ENCODE measurements at regions not wholly inside any gene's neighbourhood (a gene's known extent, or its start where the extent isn't known, plus 50 kb on each side); places are given as distances from the start of the nearest gene placed in this dataset.

GRCh38 chrX:120819126-120819525, 56.5 kb downstream of the CT47B1 start:
- no peak for DNase-seq (ENCODE audit: low spot score)

DNA sequence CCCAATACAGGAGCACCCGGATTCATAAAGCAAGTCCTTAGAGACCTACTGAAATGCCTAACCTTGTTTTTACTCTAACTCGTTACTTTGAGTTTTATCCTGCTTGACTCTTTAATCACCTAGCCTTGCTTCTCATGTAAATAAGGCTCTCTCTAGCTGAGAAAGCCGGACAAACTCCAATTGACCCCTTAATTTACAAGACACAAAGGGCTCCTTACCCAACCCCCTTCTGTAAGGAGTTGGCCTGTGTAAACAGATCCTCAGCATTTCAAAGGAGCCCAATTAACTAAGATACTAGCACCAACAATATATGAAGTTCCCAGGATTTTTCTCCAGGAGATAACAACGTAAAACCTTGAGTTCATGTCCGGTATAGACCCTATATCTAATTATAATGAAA, 61.7 kb downstream of the CT47B1 start:
- DNase-seq (ENCODE audit: low spot score), result no peak

DNA sequence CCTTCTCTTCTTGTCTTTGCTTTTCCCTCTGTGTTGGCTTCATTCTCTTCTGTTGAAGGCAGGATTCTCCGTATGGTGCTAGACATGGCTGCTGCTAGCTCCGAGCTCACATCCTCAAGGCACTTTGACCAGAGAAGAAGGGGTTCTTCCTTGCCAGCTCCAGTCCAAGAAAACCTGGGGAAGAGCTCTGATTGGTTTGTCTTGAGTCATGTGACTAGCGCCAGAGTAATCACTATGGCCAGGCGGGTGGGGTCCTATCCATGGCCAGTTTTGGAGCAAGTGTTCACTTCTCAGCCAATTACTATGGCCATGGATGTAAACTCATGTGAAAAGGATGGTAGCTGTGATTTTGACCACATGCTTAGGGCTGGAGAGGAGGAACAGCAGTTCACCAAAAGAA, 74.2 kb downstream of the CT47B1 start:
- no peak for DNase-seq (ENCODE audit: low spot score)

GRCh38 chrX:120797188-120797851, 78.3 kb downstream of the CT47B1 start:
- no peak for DNase-seq (ENCODE audit: low spot score)

- DNase-seq (ENCODE audit: low spot score), result no peak
These were observed 80.4 kb downstream of the CT47B1 start for GRCh38 chrX:120795301-120795700.

- no peak for DNase-seq (ENCODE audit: low spot score)
These were observed 81.1 kb downstream of the CT47B1 start for GRCh38 chrX:120794525-120794975.

DNA sequence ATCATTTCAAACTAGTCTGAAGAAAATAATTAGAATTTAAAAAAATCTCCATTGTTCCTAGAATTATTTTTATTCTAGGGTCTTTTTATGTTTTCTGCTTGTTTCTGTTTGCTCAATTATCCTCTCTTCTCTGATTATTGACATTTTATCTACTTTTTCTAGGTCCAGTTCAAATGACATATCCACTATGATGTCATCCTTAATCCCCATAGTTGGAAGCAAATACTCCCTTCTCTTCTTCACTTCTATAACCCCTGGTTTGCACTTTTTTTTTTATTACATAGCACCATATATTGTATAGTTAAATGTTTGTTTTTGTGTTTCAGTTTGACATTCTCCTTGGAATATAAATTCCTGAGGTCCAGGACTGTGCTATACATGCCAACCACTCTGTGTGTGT, 82.6 kb downstream of the CT47B1 start:
- no peak for DNase-seq (ENCODE audit: low spot score)

DNA sequence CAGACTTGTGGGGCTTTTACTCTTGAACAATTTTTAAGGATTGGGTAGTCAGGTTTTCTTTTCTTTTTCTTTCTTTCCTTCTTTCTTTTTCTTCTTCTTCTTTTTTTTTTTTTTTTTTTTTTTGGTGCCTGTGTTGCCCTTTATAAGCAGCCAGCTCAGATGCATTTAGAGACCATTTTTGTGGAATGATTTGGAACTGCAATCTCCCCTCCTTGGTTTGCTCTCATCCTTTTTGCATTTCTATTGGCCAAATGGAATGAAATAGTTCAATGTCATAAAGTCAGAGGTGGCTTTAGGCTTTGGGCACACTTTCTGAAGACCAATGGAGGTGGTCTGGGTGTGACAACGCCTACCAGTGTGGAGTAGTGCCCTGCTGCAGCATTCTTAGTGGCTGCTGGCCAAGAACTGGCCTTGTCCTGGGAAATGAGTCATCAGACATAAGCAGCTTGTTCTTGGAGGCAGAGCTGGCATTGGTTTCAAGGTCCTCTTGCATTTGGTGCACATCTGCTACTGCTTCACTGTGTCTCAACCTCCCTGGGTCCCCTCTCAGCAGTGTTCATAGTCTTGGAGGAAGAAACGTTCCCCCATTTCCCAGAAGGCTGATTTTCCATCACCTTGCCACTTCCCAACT, 84.5 kb downstream of the CT47B1 start:
- no peak for DNase-seq (ENCODE audit: low spot score)

GRCh38 chrX:120790552-120790951, 85.1 kb downstream of the CT47B1 start:
- no peak for DNase-seq (ENCODE audit: low spot score)

- DNase-seq (ENCODE audit: low spot score), result peak; percentile 31
These were observed 85.5 kb downstream of the CT47B1 start for GRCh38 chrX:120790118-120790517.

- DNase-seq (ENCODE audit: low spot score), result no peak
These were observed 94.3 kb downstream of the CT47B1 start for GRCh38 chrX:120781403-120781802.

DNA sequence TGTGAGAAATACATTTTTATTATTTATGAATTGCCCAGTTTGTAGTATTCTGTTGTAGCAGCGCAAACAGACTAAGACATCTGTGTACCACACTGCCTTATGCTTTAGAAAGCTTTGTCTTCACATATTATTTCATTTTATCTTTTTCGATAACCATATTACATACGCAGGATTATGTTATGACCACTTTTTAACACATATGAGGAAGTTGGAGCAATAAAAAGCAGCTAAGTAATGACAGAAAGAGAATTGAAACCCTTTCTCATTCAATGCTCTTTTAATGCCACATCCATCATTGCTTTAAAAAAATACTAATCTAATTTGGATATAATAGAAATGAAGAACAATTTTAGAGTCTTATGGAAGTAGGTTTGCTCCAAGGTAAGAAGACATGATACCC, 99.7 kb downstream of the CT47B1 start:
- DNase-seq (ENCODE audit: low spot score), result no peak

GRCh38 chrX:120774606-120775005, 101.1 kb downstream of the CT47B1 start:
- no peak for DNase-seq (ENCODE audit: low spot score)

DNA sequence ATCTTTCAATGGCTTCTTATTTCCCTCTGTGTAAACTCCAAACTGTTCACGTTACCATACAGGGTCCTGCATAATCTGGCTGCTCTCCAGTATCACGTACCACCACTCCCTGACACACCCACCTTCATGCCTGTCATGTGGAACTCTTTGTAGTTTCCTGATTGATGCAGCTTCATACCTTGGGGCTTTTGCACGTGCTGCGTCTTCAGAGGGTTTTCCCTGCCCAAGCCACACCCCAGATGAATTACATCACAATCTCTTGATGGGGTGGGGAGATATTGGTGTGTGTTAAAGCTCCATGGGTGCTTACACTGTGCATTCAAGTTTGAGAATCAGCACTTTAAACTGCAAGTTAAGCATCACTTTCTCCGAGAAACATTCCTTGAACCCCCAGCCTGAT, 101.9 kb downstream of the CT47B1 start:
- DNase-seq (ENCODE audit: low spot score), result no peak

GRCh38 chrX:120769576-120770341, 105.9 kb downstream of the CT47B1 start:
- DNase-seq (ENCODE audit: low spot score), result no peak

DNA sequence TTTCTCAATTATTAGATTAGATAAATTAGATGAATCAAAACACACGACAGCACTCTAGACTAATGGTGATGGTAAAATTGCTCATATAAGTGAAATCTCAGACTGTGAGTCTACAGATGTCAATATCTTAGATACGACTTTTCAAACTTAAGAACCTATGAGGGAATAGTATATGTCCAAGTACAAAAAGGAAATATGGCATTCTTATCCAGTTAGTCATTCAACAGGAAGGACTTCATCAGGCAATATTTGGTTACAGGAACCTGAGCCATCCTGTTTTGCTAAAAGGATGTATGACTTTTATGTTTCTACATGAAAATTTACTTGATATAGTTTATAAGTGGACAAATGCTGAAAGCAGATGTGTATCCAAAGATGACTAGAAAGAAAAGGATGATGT, 107.0 kb downstream of the CT47B1 start:
- no peak for DNase-seq (ENCODE audit: low spot score)

DNA sequence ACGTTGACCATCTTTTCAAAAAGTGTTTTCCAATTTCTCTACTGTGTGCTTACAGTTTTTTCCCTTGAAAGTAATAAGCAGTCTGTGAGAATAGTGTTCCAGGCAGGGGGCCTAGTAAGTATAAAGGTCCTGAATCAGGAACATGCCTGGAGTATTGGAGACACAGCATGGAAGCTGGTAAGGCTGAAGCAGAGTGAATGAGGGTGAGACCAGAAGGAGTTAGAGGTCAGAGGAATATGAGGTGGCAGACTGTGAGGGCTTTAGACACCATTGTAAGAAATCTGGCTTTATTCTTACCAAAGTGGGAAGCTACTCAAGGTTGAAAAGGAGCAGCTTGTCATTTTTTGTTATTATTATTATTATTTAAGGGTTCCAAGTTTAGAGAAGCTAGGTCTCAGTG, 107.4 kb downstream of the CT47B1 start:
- DNase-seq (ENCODE audit: low spot score), result no peak

DNA sequence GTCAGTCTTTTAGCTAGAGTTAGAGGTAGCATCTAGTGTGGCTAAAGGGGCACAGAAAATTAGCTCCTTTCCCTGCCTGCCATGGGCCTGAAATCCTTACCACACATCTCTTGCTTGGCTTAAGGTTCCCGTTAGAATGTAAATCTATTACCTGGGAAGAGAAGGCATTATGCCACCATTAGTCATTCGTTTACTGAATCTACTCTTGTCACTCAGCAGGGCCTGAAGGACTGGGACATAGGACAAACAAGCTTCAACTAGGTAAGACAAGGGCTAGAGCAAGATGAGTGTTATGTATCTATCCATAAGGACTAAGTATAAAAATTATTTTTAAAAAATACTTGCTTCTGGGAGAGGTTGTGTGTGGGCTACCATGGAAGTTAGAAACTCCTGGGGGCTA, 112.4 kb downstream of the CT47B1 start:
- no peak for DNase-seq (ENCODE audit: low spot score)

DNA sequence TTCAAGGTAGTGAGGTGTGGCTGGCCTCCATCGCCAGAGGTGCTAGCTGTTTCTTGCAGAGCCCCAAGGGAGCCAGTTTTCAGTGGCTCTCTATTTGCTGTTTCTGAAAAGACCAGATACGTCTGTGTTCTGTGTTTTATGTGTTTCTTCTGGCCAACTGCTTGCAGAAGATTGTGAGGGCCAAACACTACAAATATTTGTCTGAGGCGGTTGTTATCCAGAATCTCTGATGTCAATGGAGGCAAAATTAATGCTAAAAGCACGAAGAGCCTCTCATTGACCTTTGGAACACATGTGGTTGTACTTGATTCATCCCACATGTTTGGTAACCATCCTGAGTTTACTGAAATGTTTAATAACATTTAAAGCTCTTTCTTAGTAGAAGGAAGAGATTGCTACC, 113.9 kb downstream of the CT47B1 start:
- no peak for DNase-seq (ENCODE audit: low spot score)

DNA sequence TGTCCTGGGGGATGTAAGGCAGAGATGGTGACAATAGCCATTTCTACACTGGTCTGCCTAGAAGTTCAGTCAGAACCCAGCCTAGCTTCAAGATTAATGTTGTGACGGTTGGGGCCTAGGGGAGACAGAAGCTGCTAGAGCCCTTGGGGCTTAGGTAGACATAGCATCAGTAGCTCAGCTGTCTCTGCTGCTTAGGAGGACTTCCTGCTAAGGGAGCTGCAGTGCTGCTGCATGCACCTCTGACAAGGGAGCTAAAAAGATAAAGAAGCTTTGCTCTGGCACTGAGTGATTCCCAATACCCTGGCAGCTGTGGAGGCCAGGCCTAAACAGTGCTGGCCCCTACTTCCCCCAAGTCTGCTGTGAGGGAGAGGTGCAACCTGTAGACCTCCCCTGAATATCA, 116.0 kb downstream of the CT47B1 start:
- no peak for DNase-seq (ENCODE audit: low spot score)

- DNase-seq (ENCODE audit: low spot score), result no peak
These were observed 120.4 kb downstream of the CT47B1 start for GRCh38 chrX:120755066-120755846.

DNA sequence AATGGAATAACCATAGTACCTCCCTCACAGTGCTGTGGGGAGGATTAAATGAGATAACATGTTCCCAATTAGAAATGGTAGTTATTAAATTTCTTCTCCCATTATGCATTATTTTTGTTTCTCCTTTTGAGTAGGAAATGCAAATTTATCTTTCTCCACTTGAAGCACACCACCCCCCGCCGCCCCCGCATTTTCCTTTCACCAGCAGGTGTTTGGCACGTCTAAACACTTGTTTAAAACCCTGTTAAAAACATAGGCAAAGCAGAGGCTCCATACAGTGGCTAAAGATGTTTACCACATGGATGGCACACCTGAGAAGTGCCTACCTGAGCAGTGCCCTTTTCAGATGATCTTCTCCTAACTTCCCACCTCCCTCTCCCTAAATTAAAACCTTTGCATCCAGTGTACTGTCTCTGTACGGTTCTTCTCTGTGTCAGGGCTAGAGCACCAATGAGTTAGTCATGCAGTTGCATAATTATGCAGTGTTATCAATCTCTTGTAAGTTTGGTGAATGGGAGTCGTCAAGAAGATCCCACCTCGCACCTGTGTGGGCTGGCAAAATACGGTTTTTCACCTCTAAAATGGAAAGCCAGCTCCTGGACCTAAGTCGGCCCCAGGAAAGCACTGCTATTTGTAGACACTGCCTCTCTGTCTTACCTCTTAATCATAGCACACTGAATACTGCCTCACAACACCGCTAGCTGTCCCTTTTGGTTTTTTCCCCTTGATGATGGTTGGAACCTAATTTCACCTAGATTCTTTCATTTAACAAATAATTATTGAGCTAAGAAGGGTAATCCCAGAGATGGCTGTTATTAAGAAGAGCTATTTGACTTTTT, 122.0 kb downstream of the CT47B1 start:
- no peak for DNase-seq (ENCODE audit: low spot score)
